SK-N-SH treated with all-trans-retinoic acid at 6 μM for 48 hours (cell line): ENCODE measurements at regions not wholly inside any gene's neighbourhood (a gene's known extent, or its start where the extent isn't known, plus 50 kb on each side); places are given as distances from the start of the nearest gene placed in this dataset.

Experiments
- BACH2 ChIP-seq: fragments of 250-450 bp; sonication (Bioruptor Pico); IDR thresholded peaks from 2 replicates; pipeline ENCODE4 v1.9.0; 2021; ENCODE audit warnings: mild to moderate bottlenecking, borderline replicate concordance
- CSDC2 ChIP-seq: fragments of 250-450 bp; sonication (Bioruptor Pico); IDR thresholded peaks from 2 replicates; pipeline ENCODE4 v1.5.0; 2020; ENCODE audit warnings: mild to moderate bottlenecking, moderate library complexity
- ESRRG ChIP-seq: fragments of 250-450 bp; sonication (Bioruptor Pico); IDR thresholded peaks from 2 replicates; pipeline ENCODE4 v1.6.1; 2021; ENCODE audit warnings: mild to moderate bottlenecking
- SNAI2 ChIP-seq: fragments of 250-450 bp; sonication (Bioruptor Pico); IDR thresholded peaks from 2 replicates; pipeline ENCODE4 v1.5.0; 2020; ENCODE audit warnings: mild to moderate bottlenecking, moderate library complexity
- ZC3H10 ChIP-seq: fragments of 250-450 bp; sonication (Bioruptor Pico); IDR thresholded peaks from 2 replicates; pipeline ENCODE4 v1.5.1; 2021; ENCODE audit warnings: mild to moderate bottlenecking, moderate library complexity
- ZFP3 ChIP-seq: fragments of 250-450 bp; sonication (Bioruptor Pico); IDR thresholded peaks from 2 replicates; pipeline ENCODE4 v1.5.0; 2020; ENCODE audit warnings: mild to moderate bottlenecking, moderate library complexity
- ZFP30 ChIP-seq: fragments of 450-650 bp; formaldehyde crosslinking; IDR thresholded peaks from 2 replicates; pipeline ENCODE4 v1.5.0; 2022; ENCODE audit warnings: mild to moderate bottlenecking, moderate library complexity
- ZNF8 ChIP-seq: fragments of 450-650 bp; formaldehyde crosslinking; IDR thresholded peaks from 2 replicates; pipeline ENCODE4 v1.5.0; 2020; ENCODE audit warnings: mild to moderate bottlenecking, moderate library complexity
- TF ChIP-seq, protein P1 (sequence below): fragments of 250-450 bp; sonication (Bioruptor Pico); IDR thresholded peaks from 2 replicates; pipeline ENCODE4 v1.8.0; 2020; ENCODE audit warnings: mild to moderate bottlenecking, moderate library complexity, borderline replicate concordance
- TF ChIP-seq, protein P2 (sequence below): fragments of 250-450 bp; sonication (Bioruptor Pico); IDR thresholded peaks from 2 replicates; pipeline ENCODE4 v1.5.1; 2020; ENCODE audit warnings: low read depth, mild to moderate bottlenecking, moderate library complexity

DNA sequence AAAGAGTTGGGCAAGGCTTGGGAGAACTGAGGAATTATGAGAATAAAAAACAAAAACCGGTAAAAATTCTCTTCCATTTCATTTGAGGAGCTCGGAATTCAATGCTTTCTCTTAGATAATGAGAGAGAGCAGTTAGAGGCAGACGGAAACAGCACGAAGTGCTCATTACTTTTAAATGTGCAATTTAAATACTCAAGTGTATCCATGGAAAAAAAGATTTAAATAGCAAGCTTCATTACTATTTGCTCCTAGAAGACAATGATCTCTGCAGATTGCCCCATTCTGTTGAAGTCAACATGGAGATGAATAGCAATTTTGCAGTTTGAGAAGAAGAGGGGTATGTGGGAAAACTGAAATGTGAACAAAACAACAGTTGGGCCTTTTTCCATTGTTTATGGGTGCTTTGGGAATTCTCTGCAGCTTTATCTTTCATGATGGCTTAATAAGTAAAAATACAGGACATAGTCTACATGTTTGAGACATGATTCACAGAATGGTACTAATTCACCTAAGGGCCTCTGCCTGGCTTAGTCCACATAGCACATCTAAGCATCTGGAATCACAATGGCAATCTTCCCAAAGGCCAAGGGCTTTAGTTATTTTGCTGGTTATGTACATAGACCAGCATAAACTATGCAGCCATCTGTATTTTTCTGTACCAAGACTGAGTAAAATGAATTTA is 512.7 kb upstream of the FAT1 start:
- TF ChIP-seq SNAI2 (CRISPR knock-in tag) (no peak), ZNF8 (CRISPR knock-in tag) (no peak), CSDC2 (CRISPR knock-in tag) (no peak), ZFP3 (no peak), BACH2 (no peak), ZC3H10 (CRISPR knock-in tag) (no peak), ZFP30 (CRISPR knock-in tag) (no peak), ESRRG (CRISPR knock-in tag) (no peak)
- TF ChIP-seq, protein P1, sequence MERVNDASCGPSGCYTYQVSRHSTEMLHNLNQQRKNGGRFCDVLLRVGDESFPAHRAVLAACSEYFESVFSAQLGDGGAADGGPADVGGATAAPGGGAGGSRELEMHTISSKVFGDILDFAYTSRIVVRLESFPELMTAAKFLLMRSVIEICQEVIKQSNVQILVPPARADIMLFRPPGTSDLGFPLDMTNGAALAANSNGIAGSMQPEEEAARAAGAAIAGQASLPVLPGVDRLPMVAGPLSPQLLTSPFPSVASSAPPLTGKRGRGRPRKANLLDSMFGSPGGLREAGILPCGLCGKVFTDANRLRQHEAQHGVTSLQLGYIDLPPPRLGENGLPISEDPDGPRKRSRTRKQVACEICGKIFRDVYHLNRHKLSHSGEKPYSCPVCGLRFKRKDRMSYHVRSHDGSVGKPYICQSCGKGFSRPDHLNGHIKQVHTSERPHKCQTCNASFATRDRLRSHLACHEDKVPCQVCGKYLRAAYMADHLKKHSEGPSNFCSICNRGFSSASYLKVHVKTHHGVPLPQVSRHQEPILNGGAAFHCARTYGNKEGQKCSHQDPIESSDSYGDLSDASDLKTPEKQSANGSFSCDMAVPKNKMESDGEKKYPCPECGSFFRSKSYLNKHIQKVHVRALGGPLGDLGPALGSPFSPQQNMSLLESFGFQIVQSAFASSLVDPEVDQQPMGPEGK (CRISPR knock-in tag), result no peak
- TF ChIP-seq, protein P2, sequence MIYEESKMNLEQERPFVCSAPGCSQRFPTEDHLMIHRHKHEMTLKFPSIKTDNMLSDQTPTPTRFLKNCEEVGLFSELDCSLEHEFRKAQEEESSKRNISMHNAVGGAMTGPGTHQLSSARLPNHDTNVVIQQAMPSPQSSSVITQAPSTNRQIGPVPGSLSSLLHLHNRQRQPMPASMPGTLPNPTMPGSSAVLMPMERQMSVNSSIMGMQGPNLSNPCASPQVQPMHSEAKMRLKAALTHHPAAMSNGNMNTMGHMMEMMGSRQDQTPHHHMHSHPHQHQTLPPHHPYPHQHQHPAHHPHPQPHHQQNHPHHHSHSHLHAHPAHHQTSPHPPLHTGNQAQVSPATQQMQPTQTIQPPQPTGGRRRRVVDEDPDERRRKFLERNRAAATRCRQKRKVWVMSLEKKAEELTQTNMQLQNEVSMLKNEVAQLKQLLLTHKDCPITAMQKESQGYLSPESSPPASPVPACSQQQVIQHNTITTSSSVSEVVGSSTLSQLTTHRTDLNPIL (CRISPR knock-in tag), result no peak
